Memory B cell (primary cell): ENCODE measurements at regions not wholly inside any gene's neighbourhood (a gene's known extent, or its start where the extent isn't known, plus 50 kb on each side); places are given as distances from the start of the nearest gene placed in this dataset.

Source experiments
- ATAC-seq: fragments of 150-1000 bp; cut with Tn5 transposase; 2 replicates; pipeline ENCODE4 v1.10.0; 2021; ENCODE audit warnings: low read depth, mild to moderate bottlenecking, moderate library complexity
- DNase-seq, 2 donors: peaks; one replicate each; pipeline ENCODE4 v3.0.0; 2022; ENCODE audit warnings: low spot score in 2 of 2
- H3K27ac Mint-ChIP-seq: one replicate; pipeline ENCODE4 v1.8.0; 2022; ENCODE audit warnings: mild to moderate bottlenecking, moderate library complexity, mixed read lengths
- H3K27me3 Mint-ChIP-seq: one replicate; pipeline ENCODE4 v1.8.0; 2022; ENCODE audit warnings: mixed read lengths
- H3K36me3 Mint-ChIP-seq: one replicate; pipeline ENCODE4 v1.8.0; 2022; ENCODE audit warnings: mild to moderate bottlenecking, mixed read lengths
- H3K4me1 Mint-ChIP-seq: one replicate; pipeline ENCODE4 v1.8.0; 2022; ENCODE audit warnings: mixed read lengths
- H3K4me3 Mint-ChIP-seq: one replicate; pipeline ENCODE4 v1.8.0; 2022; ENCODE audit warnings: mild to moderate bottlenecking, moderate library complexity, mixed read lengths
- H3K9me3 Mint-ChIP-seq: one replicate; pipeline ENCODE4 v1.8.0; 2022; ENCODE audit warnings: mixed read lengths

GRCh38 chr5:155587458-155587857 is 573.9 kb downstream of the KIF4B start:
- Mint-ChIP-seq H3K27ac (no peak overlapping the region), H3K4me1 (no peaks in the 10 kb centered on the region), H3K27me3 (no peaks in the 10 kb centered on the region), H3K36me3 (no peaks in the 10 kb centered on the region), H3K4me3 (no peak overlapping the region), H3K9me3 (no peaks in the 10 kb centered on the region)
- no peak for ATAC-seq
- no peak for DNase-seq

DNA sequence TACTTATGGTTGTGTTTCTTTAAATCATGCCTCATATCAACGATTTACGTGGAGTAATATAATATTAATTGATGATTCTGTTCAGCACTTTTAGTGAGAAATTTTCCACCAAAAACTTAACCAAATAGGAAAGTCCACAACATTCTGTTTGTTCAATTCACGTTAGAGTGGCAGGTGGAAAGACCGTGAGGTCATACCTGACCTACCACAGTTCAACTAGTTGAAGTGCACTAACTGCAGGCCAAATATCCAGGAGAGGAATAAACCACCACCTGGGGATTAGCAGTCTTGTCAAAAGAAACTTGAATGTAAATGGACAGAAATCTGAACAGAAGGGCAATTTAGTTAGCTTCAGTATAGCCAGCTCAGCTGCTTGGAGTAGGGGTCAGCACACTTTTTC is 577.7 kb downstream of the KIF4B start:
- Mint-ChIP-seq H3K27me3 (peaks cover 4% of the 10 kb centered on the region), H3K36me3 (no peaks in the 10 kb centered on the region), H3K4me1 (no peaks in the 10 kb centered on the region), H3K4me3 (no peak overlapping the region), H3K9me3 (no peaks in the 10 kb centered on the region), H3K27ac (no peak overlapping the region)
- DNase-seq (no peak), ATAC-seq (no peak)

DNA sequence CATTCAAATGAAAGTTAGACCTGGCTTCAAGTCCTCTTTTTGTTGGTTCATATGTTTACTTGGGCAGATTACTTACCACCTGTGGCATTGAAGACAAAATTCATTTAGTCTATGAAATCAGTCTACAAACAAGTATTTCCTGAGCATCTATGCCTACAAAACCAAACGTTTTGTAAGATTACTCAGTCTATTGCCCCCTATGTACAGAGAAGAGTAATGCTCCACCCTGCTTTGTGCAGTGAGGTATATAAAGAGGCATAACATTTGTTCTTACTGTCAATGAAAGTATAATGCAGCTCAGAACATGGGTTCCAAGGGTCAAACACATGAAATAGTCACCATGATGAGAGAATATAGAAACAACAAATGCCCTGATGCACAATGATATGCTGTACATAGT is 580.7 kb downstream of the KIF4B start:
- ATAC-seq (no peak), DNase-seq (no peak)
- H3K4me3 Mint-ChIP-seq: no peak overlapping the region
- H3K4me1 Mint-ChIP-seq: no peaks in the 10 kb centered on the region
- H3K27me3 Mint-ChIP-seq: peaks cover 6% of the 10 kb centered on the region
- H3K27ac Mint-ChIP-seq: no peak overlapping the region
- H3K36me3 Mint-ChIP-seq: no peaks in the 10 kb centered on the region
- H3K9me3 Mint-ChIP-seq: no peaks in the 10 kb centered on the region

DNA sequence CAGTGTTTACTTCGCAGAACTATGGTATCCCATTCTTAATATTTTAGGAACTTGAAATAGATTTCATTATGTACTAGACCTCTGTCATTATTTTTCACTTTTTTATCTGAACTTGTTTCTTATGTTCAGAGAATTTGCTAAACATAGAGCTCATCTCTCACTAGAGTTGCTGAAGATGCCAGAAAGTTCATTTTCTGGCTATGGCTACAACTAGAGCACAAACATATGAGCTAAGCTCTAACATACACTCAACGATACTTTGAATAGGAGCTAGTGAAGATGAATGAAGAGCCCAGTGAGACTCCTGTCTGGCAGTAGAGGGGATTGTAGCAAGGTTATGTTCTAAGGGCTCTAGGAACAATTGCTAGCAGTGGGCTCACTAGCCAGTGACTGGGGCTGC is 582.2 kb downstream of the KIF4B start:
- H3K27me3 Mint-ChIP-seq: peaks cover 6% of the 10 kb centered on the region
- no peaks in the 10 kb centered on the region for H3K4me1 Mint-ChIP-seq
- DNase-seq (no peak), ATAC-seq (no peak)
- no peaks in the 10 kb centered on the region for H3K36me3 Mint-ChIP-seq
- no peak overlapping the region for H3K27ac Mint-ChIP-seq
- no peaks in the 10 kb centered on the region for H3K9me3 Mint-ChIP-seq
- H3K4me3 Mint-ChIP-seq: no peak overlapping the region

GRCh38 chr5:155598552-155598951 is 585.0 kb downstream of the KIF4B start:
- Mint-ChIP-seq H3K9me3 (no peaks in the 10 kb centered on the region), H3K4me3 (no peak overlapping the region), H3K4me1 (no peaks in the 10 kb centered on the region), H3K36me3 (no peaks in the 10 kb centered on the region), H3K27me3 (peaks cover 6% of the 10 kb centered on the region), H3K27ac (no peak overlapping the region)
- ATAC-seq (no peak), DNase-seq (no peak)

- ATAC-seq: no peak
- peaks cover 2% of the 10 kb centered on the region for H3K9me3 Mint-ChIP-seq
- H3K4me3 Mint-ChIP-seq: no peak overlapping the region
- DNase-seq: no peak
- H3K27me3 Mint-ChIP-seq: peaks cover 5% of the 10 kb centered on the region
- H3K4me1 Mint-ChIP-seq: no peaks in the 10 kb centered on the region
- H3K27ac Mint-ChIP-seq: no peak overlapping the region
- H3K36me3 Mint-ChIP-seq: no peaks in the 10 kb centered on the region
These were observed 592.4 kb downstream of the KIF4B start for GRCh38 chr5:155605920-155606319.

DNA sequence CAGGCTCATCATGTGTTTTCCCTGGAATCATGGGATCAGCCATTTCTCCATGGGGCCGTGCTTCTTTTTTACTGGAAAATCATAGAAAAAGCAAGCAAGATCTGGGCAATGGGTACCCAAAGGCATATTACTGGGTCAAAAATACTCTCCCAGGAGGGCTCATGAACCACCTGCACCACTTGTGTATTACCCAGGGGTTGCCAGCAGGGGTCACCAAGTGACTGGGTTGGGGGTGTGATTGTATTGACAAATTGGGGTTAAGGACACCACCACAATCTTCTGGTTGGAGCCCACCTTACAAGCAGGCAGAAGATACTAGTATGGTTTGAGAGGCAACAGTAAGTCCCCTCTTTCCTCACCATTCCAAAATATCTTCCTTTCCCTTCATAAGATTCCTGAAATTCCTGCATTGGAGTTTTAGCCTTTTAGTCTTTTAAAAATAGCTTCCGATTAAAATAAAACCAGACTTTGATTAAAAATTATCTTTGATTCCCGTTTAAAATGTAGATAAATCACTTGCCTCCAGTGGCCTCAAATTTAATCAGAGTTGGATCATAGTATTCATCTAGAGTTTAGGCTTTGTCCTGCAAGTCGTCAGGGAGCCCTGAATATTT is 603.3 kb downstream of the KIF4B start:
- H3K27me3 Mint-ChIP-seq: peaks cover 11% of the 10 kb centered on the region
- H3K27ac Mint-ChIP-seq: no peak overlapping the region
- H3K4me3 Mint-ChIP-seq: no peak overlapping the region
- H3K4me1 Mint-ChIP-seq: peaks cover 2% of the 10 kb centered on the region
- peak; percentile 29 for ATAC-seq
- no peaks in the 10 kb centered on the region for H3K9me3 Mint-ChIP-seq
- no peaks in the 10 kb centered on the region for H3K36me3 Mint-ChIP-seq
- DNase-seq: peak; percentile 26 to 36

DNA sequence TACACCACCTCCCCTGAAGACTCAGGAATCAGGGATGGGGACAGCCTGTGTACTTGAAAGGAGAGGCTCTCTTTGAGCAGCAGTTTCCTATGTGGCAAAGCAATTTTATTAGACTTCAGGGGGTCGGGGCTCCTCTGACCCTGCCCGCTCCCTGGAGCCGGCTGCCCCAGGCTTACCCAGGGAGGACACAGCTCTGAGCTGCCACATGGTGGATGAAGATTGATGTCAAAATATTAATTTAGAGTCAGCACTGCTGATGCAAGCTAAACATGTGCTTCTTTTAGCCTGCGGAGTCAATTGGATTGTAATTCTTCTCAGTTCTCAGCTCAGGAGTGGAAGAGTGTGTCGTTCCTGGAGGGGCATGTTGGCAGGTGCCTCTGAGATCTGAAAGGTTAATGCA is 606.1 kb downstream of the KIF4B start:
- Mint-ChIP-seq H3K9me3 (no peaks in the 10 kb centered on the region), H3K27ac (no peak overlapping the region), H3K27me3 (peaks cover 14% of the 10 kb centered on the region), H3K4me1 (peaks cover 2% of the 10 kb centered on the region), H3K4me3 (no peak overlapping the region), H3K36me3 (no peaks in the 10 kb centered on the region)
- ATAC-seq (no peak), DNase-seq (no peak)

DNA sequence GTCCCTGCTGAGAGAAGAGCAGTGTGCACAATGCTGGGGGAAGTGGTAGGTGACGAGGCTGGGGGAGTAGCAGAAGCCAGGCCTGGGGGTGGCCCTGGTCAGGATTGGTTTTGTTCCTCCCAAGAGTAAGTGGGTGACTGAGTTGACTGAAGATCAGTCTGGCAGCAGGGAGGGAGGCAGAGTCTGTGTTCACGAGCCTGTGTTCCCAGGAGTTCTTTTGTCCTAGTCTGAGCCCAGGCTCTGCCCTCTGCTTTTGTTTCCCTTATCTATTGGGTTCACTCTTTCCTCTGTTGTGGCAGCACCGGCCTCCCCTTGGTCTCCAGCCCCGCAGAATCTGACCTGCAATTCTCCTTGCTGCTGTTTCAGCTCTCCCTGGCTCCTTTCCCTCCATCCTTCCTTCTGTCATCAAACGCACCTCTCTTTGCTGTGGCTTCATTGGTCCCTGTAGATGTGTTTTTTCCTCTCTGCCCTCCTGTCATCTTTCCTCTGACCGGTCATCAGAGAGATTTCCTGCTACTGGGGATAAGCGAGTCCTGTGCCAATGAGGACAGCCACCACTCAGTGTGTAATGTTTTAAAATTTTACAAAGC is 607.4 kb downstream of the KIF4B start:
- ATAC-seq (no peak), DNase-seq (no peak)
- Mint-ChIP-seq H3K4me1 (peaks cover 2% of the 10 kb centered on the region), H3K4me3 (no peak overlapping the region), H3K27me3 (peaks cover 15% of the 10 kb centered on the region), H3K9me3 (no peaks in the 10 kb centered on the region), H3K27ac (no peak overlapping the region), H3K36me3 (no peaks in the 10 kb centered on the region)

- peaks cover 2% of the 10 kb centered on the region for H3K9me3 Mint-ChIP-seq
These were observed 611.2 kb downstream of the KIF4B start for GRCh38 chr5:155624597-155625241.

DNA sequence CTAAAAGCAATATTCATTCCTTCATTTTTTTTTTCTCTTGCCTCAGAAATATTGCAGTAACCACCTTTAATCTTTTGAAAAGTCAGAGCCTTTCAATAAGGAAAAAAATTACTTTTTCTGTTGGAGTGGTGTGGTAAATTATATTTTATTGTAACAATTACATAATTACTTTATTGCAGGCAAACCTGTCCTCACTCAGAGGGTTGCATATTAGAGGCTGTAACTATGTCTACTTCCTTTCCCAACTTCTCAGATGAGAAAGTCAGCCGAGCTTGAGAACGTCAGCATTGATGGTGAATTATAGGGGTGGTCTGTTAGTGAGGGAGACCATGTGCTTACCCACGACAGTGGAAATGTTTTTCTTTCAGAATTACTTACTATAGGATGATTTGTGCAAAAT is 611.8 kb downstream of the KIF4B start:
- no peak overlapping the region for H3K4me3 Mint-ChIP-seq
- no peak for DNase-seq
- no peaks in the 10 kb centered on the region for H3K36me3 Mint-ChIP-seq
- ATAC-seq: no peak
- H3K4me1 Mint-ChIP-seq: peaks cover 2% of the 10 kb centered on the region
- peaks cover 12% of the 10 kb centered on the region for H3K27me3 Mint-ChIP-seq
- H3K27ac Mint-ChIP-seq: no peak overlapping the region
- peaks cover 2% of the 10 kb centered on the region for H3K9me3 Mint-ChIP-seq

More at GRCh38 chr5:155624597-155625241, 611.2 kb downstream of the KIF4B start:
- H3K27me3 Mint-ChIP-seq: peaks cover 14% of the 10 kb centered on the region
- no peak overlapping the region for H3K4me3 Mint-ChIP-seq
- ATAC-seq: no peak
- no peak for DNase-seq
- H3K36me3 Mint-ChIP-seq: no peaks in the 10 kb centered on the region
- H3K4me1 Mint-ChIP-seq: peaks cover 2% of the 10 kb centered on the region
- no peak overlapping the region for H3K27ac Mint-ChIP-seq

DNA sequence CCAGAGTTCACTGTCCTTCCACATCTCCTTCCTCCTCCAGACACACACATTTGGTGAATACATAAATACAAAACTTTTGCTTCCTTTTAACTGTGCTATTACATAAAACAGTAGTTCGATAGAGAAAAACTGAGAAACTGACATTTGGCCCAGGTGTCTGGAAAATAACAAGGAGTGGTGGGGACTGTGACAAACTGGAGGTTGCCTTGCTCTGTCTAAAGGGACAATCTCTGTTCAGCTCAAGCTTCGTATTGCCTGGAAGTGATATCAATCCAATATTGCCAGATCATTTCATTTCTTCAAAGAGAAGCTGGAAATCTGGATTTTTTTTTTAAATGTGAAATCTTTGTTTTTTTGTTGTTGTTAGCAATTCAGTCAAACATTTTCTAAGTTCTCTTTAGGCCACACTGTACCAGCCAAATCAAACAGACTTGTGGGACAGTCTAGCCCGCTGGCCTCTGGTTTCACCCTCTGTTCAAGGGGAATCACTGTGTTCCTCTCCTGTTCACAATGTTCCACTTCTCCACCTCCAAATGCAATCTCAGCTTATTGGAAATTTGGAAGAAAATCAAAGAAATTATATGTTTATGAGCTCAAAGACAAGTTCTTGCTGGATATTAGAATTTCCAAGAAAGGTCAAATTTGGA is 612.5 kb downstream of the KIF4B start:
- H3K27ac Mint-ChIP-seq: no peak overlapping the region
- H3K4me1 Mint-ChIP-seq: no peaks in the 10 kb centered on the region
- H3K27me3 Mint-ChIP-seq: peaks cover 10% of the 10 kb centered on the region
- ATAC-seq (no peak), DNase-seq (no peak)
- no peak overlapping the region for H3K4me3 Mint-ChIP-seq
- H3K9me3 Mint-ChIP-seq: peaks cover 2% of the 10 kb centered on the region
- H3K36me3 Mint-ChIP-seq: no peaks in the 10 kb centered on the region

- DNase-seq (no peak), ATAC-seq (no peak)
- H3K4me3 Mint-ChIP-seq: no peak overlapping the region
- no peaks in the 10 kb centered on the region for H3K4me1 Mint-ChIP-seq
- no peaks in the 10 kb centered on the region for H3K36me3 Mint-ChIP-seq
- peaks cover 2% of the 10 kb centered on the region for H3K9me3 Mint-ChIP-seq
- H3K27me3 Mint-ChIP-seq: peaks cover 10% of the 10 kb centered on the region
- no peak overlapping the region for H3K27ac Mint-ChIP-seq
These were observed 613.0 kb downstream of the KIF4B start for GRCh38 chr5:155626592-155626991.

DNA sequence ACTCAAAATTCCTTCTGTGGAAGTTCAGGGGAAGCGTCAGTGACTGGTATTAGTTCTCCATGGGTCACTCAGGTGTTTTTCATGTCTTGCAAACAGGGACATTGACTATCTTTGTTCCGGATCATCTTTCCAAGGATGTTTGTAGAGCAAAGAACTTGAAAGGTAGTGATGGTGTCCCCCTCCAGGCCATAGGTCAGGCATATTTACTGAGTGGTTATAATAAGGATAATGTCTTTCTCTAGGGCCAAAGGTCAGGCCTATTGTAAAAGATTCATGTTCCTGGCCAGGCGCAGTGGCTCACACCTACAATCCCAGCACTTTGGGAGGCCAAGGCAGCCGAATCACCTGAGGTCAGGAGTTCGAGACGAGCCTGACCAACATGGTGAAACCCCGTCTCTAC is 614.8 kb downstream of the KIF4B start:
- H3K27me3 Mint-ChIP-seq: peaks cover 10% of the 10 kb centered on the region
- ATAC-seq (no peak), DNase-seq (no peak)
- no peaks in the 10 kb centered on the region for H3K4me1 Mint-ChIP-seq
- no peak overlapping the region for H3K27ac Mint-ChIP-seq
- no peaks in the 10 kb centered on the region for H3K36me3 Mint-ChIP-seq
- H3K9me3 Mint-ChIP-seq: peaks cover 2% of the 10 kb centered on the region
- no peak overlapping the region for H3K4me3 Mint-ChIP-seq
